CD4-positive, alpha-beta T cell (primary cell): ENCODE measurements at regions not wholly inside any gene's neighbourhood (a gene's known extent, or its start where the extent isn't known, plus 50 kb on each side); places are given as distances from the start of the nearest gene placed in this dataset.

ENCODE experiments used
- ATAC-seq: fragments of 200-7000 bp; cut with Tn5 transposase; one replicate; pipeline ENCODE4 v1.10.0; 2022; ENCODE audit warnings: mild to moderate bottlenecking; ENCODE audit not compliant: poor library complexity
- CTCF ChIA-PET: fragments of 350-600 bp; sonication (Branson Sonifier 250); formaldehyde crosslinking; loops from one replicate; lab custom pipeline; 2021; ENCODE audit warnings: antibody characterized with exemption, inconsistent platforms; lab: Charles Lee
- POLR2A ChIA-PET: fragments of 350-600 bp; sonication (Branson Sonifier 250); formaldehyde crosslinking; loops from one replicate; lab custom pipeline; 2021; ENCODE audit warnings: antibody characterized with exemption, inconsistent platforms; lab: Charles Lee
- DNase-seq, 14 experiments: peaks; one replicate each; pipeline ENCODE4 v3.0.0-alpha.2; 2013 to 2020; ENCODE audit warnings: mixed read lengths in 2 of 14
- H3K27ac ChIP-seq, 2 donors: one replicate each; pipeline versions ENCODE4 v1.5.1 to v1.7.0; 2013; ENCODE audit warnings: low read length in 2 of 2, low read depth in 1 of 2, mild to moderate bottlenecking in 1 of 2
- H3K27me3 ChIP-seq, 2 experiments: 1 replicate in 1 of 2; 2 replicates in 1 of 2; pipeline versions ENCODE4 v1.6.1 to v1.7.0; 2013; ENCODE audit warnings: low read length in 2 of 2, control low read depth in 1 of 2, mild to moderate bottlenecking in 1 of 2, moderate library complexity in 1 of 2; ENCODE audit not compliant: insufficient read depth in 2 of 2, control insufficient read depth in 1 of 2
- H3K36me3 ChIP-seq: one replicate; pipeline ENCODE4 v1.6.1; 2013; ENCODE audit warnings: low read length, control low read depth; ENCODE audit not compliant: insufficient read depth
- H3K4me1 ChIP-seq: one replicate; pipeline ENCODE4 v1.6.1; 2013; ENCODE audit warnings: low read length, control low read depth; ENCODE audit not compliant: insufficient read depth
- H3K4me3 ChIP-seq: one replicate; pipeline ENCODE4 v1.5.1; 2013; ENCODE audit warnings: mild to moderate bottlenecking, low read length, moderate library complexity
- H3K9me3 ChIP-seq, 2 experiments: 1 replicate in 1 of 2; 2 replicates in 1 of 2; pipeline versions ENCODE4 v1.6.1 to v1.7.0; 2013; ENCODE audit warnings: low read length in 2 of 2, mild to moderate bottlenecking in 2 of 2, control low read depth in 1 of 2, moderate library complexity in 1 of 2; ENCODE audit not compliant: control insufficient read depth in 1 of 2, insufficient read depth in 1 of 2
- H3K27ac Mint-ChIP-seq: one replicate; pipeline ENCODE4 v1.8.0; 2020; ENCODE audit warnings: mixed read lengths
- H3K27me3 Mint-ChIP-seq: one replicate; pipeline ENCODE4 v1.8.0; 2021; ENCODE audit warnings: mixed read lengths
- H3K36me3 Mint-ChIP-seq: one replicate; pipeline ENCODE4 v1.8.0; 2021; ENCODE audit warnings: low read depth, mixed read lengths
- H3K4me1 Mint-ChIP-seq: one replicate; pipeline ENCODE4 v1.8.0; 2021; ENCODE audit warnings: low read depth, mixed read lengths
- H3K4me3 Mint-ChIP-seq: one replicate; pipeline ENCODE4 v1.8.0; 2020; ENCODE audit warnings: mild to moderate bottlenecking, mixed read lengths
- H3K9me3 Mint-ChIP-seq: one replicate; pipeline ENCODE4 v1.8.0; 2020; ENCODE audit warnings: mixed read lengths
- CTCF ChIP-seq: fragments of 200-600 bp; IDR thresholded peaks from one replicate; pipeline ENCODE4 v1.8.0; 2022; ENCODE audit warnings: antibody characterized with exemption, mild to moderate bottlenecking
- intact Hi-C, 2 experiments: fragments of 100-400 bp; cut with DNase I in 1 of 2; cut with micrococcal nuclease in 1 of 2; formaldehyde crosslinking; loops; one replicate each; pipeline versions ENCODE4 v1.15.1 to v1.9.0; 2023 to 2025; cut with DNase I, micrococcal nuclease

- no peak overlapping the region for H3K4me3 Mint-ChIP-seq
Measured at GRCh38 chr21:35426469-35426868, 377.4 kb upstream of the RUNX1 start.

GRCh38 chr21:35424122-35424521 lies 375.0 kb upstream of the RUNX1 start:
- Mint-ChIP-seq H3K9me3 (peaks cover 3% of the 10 kb centered on the region), H3K36me3 (no peaks in the 10 kb centered on the region), H3K27ac (no peak overlapping the region), H3K27me3 (no peaks in the 10 kb centered on the region), H3K4me3 (no peak overlapping the region), H3K4me1 (peaks cover 25% of the 10 kb centered on the region)
- Histone ChIP-seq H3K4me3 (no peak overlapping the region), H3K27me3 (peaks cover 3 to 4% of the 10 kb centered on the region in 2 experiments), H3K4me1 (peaks cover 11% of the 10 kb centered on the region), H3K9me3 (peaks cover 8 to 14% of the 10 kb centered on the region in 2 experiments), H3K36me3 (no peaks in the 10 kb centered on the region), H3K27ac (no peak overlapping the region)
- ChIA-PET POLR2A (no interaction called here), CTCF (interaction anchor here (0.9 kb wide), 1 partner anchor 679 kb away, joined by 3 read pairs; no protein-coding TSS in a partner anchor)
- TF ChIP-seq CTCF: no peak
- ATAC-seq (no peak), DNase-seq (no peak)
- intact Hi-C loops: loop anchor here in 1 of 2 experiments (10.0 kb wide), 2 partner anchors 81 to 131 kb away; no protein-coding TSS in a partner anchor

More at GRCh38 chr21:35426469-35426868, 377.4 kb upstream of the RUNX1 start:
- peaks cover 5 to 11% of the 10 kb centered on the region in 2 experiments for H3K9me3 ChIP-seq
- no peak overlapping the region for H3K4me3 ChIP-seq
- TF ChIP-seq CTCF: no peak
- intact Hi-C loops: loop anchor here in 1 of 2 experiments (10.0 kb wide), 2 partner anchors 78 to 128 kb away; no protein-coding TSS in a partner anchor
- peaks cover 3 to 4% of the 10 kb centered on the region in 2 experiments for H3K27me3 ChIP-seq
- Mint-ChIP-seq H3K4me1 (peaks cover 25% of the 10 kb centered on the region), H3K27ac (no peak overlapping the region), H3K9me3 (peaks cover 3% of the 10 kb centered on the region), H3K36me3 (peaks cover 5% of the 10 kb centered on the region), H3K27me3 (peaks cover 4% of the 10 kb centered on the region)
- ATAC-seq (no peak), DNase-seq (no peak)
- no peaks in the 10 kb centered on the region for H3K36me3 ChIP-seq
- ChIA-PET CTCF (interaction anchor here (0.6 to 1.0 kb wide), 3 partner anchors 26 to 602 kb away, joined by 3 read pairs; no protein-coding TSS in a partner anchor), POLR2A (interaction anchor here (0.7 kb wide), 1 partner anchor 12 kb away, joined by 3 read pairs; no protein-coding TSS in a partner anchor)
- H3K27ac ChIP-seq: no peak overlapping the region
- H3K4me1 ChIP-seq: peaks cover 11% of the 10 kb centered on the region

- POLR2A ChIA-PET: no interaction called here
- DNase-seq (no peak), ATAC-seq (no peak)
- Histone ChIP-seq H3K27ac (no peak overlapping the region), H3K4me1 (peaks cover 9% of the 10 kb centered on the region), H3K27me3 (peaks cover 3 to 4% of the 10 kb centered on the region in 2 experiments), H3K4me3 (no peak overlapping the region), H3K36me3 (no peaks in the 10 kb centered on the region), H3K9me3 (peaks cover 8 to 14% of the 10 kb centered on the region in 2 experiments)
- H3K4me1 Mint-ChIP-seq: peaks cover 21% of the 10 kb centered on the region
- no peak overlapping the region for H3K4me3 Mint-ChIP-seq
- no peak for TF ChIP-seq CTCF
- peaks cover 3% of the 10 kb centered on the region for H3K9me3 Mint-ChIP-seq
- H3K36me3 Mint-ChIP-seq: no peaks in the 10 kb centered on the region
- no peak overlapping the region for H3K27ac Mint-ChIP-seq
- intact Hi-C loops: loop anchor here in 1 of 2 experiments (10.0 kb wide), 2 partner anchors 81 to 131 kb away; no protein-coding TSS in a partner anchor
- CTCF ChIA-PET: interaction anchor here (0.9 kb wide), 1 partner anchor 678 kb away, joined by 3 read pairs; no protein-coding TSS in a partner anchor
- H3K27me3 Mint-ChIP-seq: no peaks in the 10 kb centered on the region
Measured at GRCh38 chr21:35423709-35424108, 374.6 kb upstream of the RUNX1 start.
